GM23338 (cell line): ENCODE measurements at regions not wholly inside any gene's neighbourhood (a gene's known extent, or its start where the extent isn't known, plus 50 kb on each side); places are given as distances from the start of the nearest gene placed in this dataset.

Experiments used
- ATAC-seq: fragments of 200-7000 bp; cut with Tn5 transposase; 3 replicates; pipeline ENCODE4 v1.9.1; 2020
- DNase-seq: peaks from one replicate; pipeline ENCODE4 v3.0.0-alpha.2; 2015; ENCODE audit warnings: low spot score
- H2AFZ ChIP-seq: fragments of 200-600 bp; sonication (generic); 2 replicates; pipeline ENCODE4 v1.8.0; 2016; ENCODE audit warnings: antibody characterized with exemption, mild to moderate bottlenecking, moderate library complexity
- H3F3A ChIP-seq: fragments of 200-600 bp; sonication (generic); replicated peaks from 2 replicates; pipeline ENCODE4 v1.8.0; 2017; ENCODE audit warnings: antibody characterized with exemption, mixed run types, low read depth
- H3K27ac ChIP-seq: fragments of 200-600 bp; sonication (generic); 2 replicates; pipeline ENCODE4 v1.6.1; 2016; ENCODE audit warnings: low read depth
- H3K27me3 ChIP-seq: fragments of 200-600 bp; sonication (generic); 2 replicates; pipeline ENCODE4 v1.8.0; 2016; ENCODE audit warnings: mild to moderate bottlenecking, mixed run types, moderate library complexity; ENCODE audit not compliant: insufficient read depth
- H3K36me3 ChIP-seq: fragments of 200-600 bp; sonication (generic); 2 replicates; pipeline ENCODE4 v1.8.0; 2016; ENCODE audit warnings: mild to moderate bottlenecking; ENCODE audit not compliant: insufficient read depth
- H3K4me1 ChIP-seq: fragments of 200-600 bp; sonication (generic); 2 replicates; pipeline ENCODE4 v1.8.0; 2016; ENCODE audit warnings: mild to moderate bottlenecking, moderate library complexity; ENCODE audit not compliant: insufficient read depth
- H3K4me2 ChIP-seq: fragments of 200-600 bp; sonication (generic); 2 replicates; pipeline ENCODE4 v1.7.1; 2017; ENCODE audit warnings: mixed run types
- H3K4me3 ChIP-seq: fragments of 200-600 bp; sonication (generic); 2 replicates; pipeline ENCODE4 v1.6.1; 2016; ENCODE audit warnings: mixed run types
- H3K79me2 ChIP-seq: fragments of 200-600 bp; sonication (generic); replicated peaks from 2 replicates; pipeline ENCODE4 v1.8.0; 2017; ENCODE audit warnings: mild to moderate bottlenecking; ENCODE audit not compliant: insufficient read depth
- H3K9me2 ChIP-seq: fragments of 200-600 bp; sonication (generic); 2 replicates; pipeline ENCODE4 v1.8.0; 2017; ENCODE audit not compliant: insufficient read depth
- H4K20me1 ChIP-seq: fragments of 200-600 bp; sonication (generic); replicated peaks from 2 replicates; pipeline ENCODE4 v1.8.0; 2017; ENCODE audit warnings: mild to moderate bottlenecking; ENCODE audit not compliant: insufficient read depth
- H3K27ac Mint-ChIP-seq: 2 replicates; pipeline ENCODE4 v1.8.0; 2020; ENCODE audit warnings: inconsistent platforms, mild to moderate bottlenecking, moderate library complexity, mixed read lengths
- H3K27me3 Mint-ChIP-seq: 3 replicates; pipeline ENCODE4 v1.8.0; 2022; ENCODE audit warnings: low read depth, mild to moderate bottlenecking, moderate library complexity, mixed read lengths, inconsistent platforms; ENCODE audit not compliant: insufficient read depth, poor library complexity
- H3K36me3 Mint-ChIP-seq: 3 replicates; pipeline ENCODE4 v1.8.0; 2021; ENCODE audit warnings: low read depth, mild to moderate bottlenecking, inconsistent platforms, moderate library complexity, mixed read lengths
- H3K4me1 Mint-ChIP-seq: 3 replicates; pipeline ENCODE4 v1.8.0; 2020; ENCODE audit warnings: mild to moderate bottlenecking, inconsistent platforms, mixed read lengths
- H3K4me3 Mint-ChIP-seq: 3 replicates; pipeline ENCODE4 v1.8.0; 2021; ENCODE audit warnings: moderate library complexity, mild to moderate bottlenecking, inconsistent platforms, mixed read lengths
- H3K9me3 Mint-ChIP-seq: 3 replicates; pipeline ENCODE4 v1.8.0; 2020; ENCODE audit warnings: moderate library complexity, mild to moderate bottlenecking, inconsistent platforms, mixed read lengths
- CREB1 ChIP-seq: fragments of 250-450 bp; sonication (Bioruptor Pico); IDR thresholded peaks from 2 replicates; pipeline ENCODE4 v1.5.0; 2020; ENCODE audit warnings: low read depth, mild to moderate bottlenecking, moderate library complexity
- ETS1 ChIP-seq: IDR thresholded peaks from 2 replicates; pipeline ENCODE4 v1.6.1; 2016; ENCODE audit warnings: antibody characterized with exemption
- EZH2phosphoT487 ChIP-seq: fragments of 200-600 bp; sonication (generic); IDR thresholded peaks from one replicate; pipeline ENCODE4 v1.8.1; 2018; ENCODE audit warnings: antibody characterized with exemption; ENCODE audit not compliant: unreplicated experiment
- JUNB ChIP-seq: IDR thresholded peaks from one replicate; pipeline ENCODE4 v1.6.1; 2016; ENCODE audit warnings: antibody characterized with exemption; ENCODE audit not compliant: unreplicated experiment
- NANOG ChIP-seq: IDR thresholded peaks from 2 replicates; pipeline ENCODE4 v1.6.1; 2016; ENCODE audit warnings: antibody characterized with exemption, borderline replicate concordance
- POLR2AphosphoS5 ChIP-seq: IDR thresholded peaks from 2 replicates; pipeline ENCODE4 v1.6.1; 2016; ENCODE audit warnings: antibody characterized with exemption, low read depth
- REST ChIP-seq: IDR thresholded peaks from one replicate; pipeline ENCODE4 v1.6.1; 2018; ENCODE audit warnings: antibody characterized with exemption; ENCODE audit not compliant: unreplicated experiment
- STAT1 ChIP-seq: IDR thresholded peaks from one replicate; pipeline ENCODE4 v1.6.1; 2016; ENCODE audit warnings: antibody characterized with exemption; ENCODE audit not compliant: unreplicated experiment
- ZNF114 ChIP-seq: fragments of 250-450 bp; sonication (Bioruptor Pico); IDR thresholded peaks from 2 replicates; pipeline ENCODE4 v1.5.0; 2020; ENCODE audit warnings: mild to moderate bottlenecking, moderate library complexity
- ZNF331 ChIP-seq: fragments of 250-450 bp; sonication (Bioruptor Pico); IDR thresholded peaks from 2 replicates; pipeline ENCODE4 v1.5.0; 2020; ENCODE audit warnings: low read depth, mild to moderate bottlenecking, moderate library complexity
- ZNF462 ChIP-seq: fragments of 250-450 bp; sonication (Bioruptor Pico); IDR thresholded peaks from 2 replicates; pipeline ENCODE4 v1.5.0; 2020; ENCODE audit warnings: mild to moderate bottlenecking, moderate library complexity
- TF ChIP-seq, protein P1 (sequence below), 2 experiments: fragments of 200-600 bp in 1 of 2; sonication (generic) in 1 of 2; conservative IDR thresholded peaks; 2 replicates each; pipeline versions ENCODE4 v1.5.1 to v1.6.1; 2016 to 2017; ENCODE audit warnings: antibody characterized with exemption in 2 of 2, low read depth in 2 of 2, mild to moderate bottlenecking in 2 of 2, moderate library complexity in 1 of 2

DNA sequence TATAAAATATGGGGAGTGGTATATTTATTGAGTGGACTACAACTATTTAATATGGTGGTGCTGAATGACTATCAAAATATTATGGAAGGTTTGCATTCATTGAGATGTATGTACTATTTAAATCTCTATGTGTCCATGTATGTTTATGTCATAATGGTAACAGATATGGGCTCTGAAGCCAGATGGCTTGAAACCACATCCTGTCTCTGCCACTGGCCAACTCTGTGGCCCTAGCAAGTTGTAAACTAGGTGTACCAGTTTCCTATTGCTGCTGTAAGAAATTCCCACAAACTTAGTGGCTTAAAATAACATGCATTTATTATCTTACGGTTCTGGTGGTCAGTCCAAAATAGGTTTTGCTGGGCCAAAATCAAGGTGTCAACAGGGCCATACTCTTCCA, 198.1 kb upstream of the NFE2L3 start:
- H3K4me1 Mint-ChIP-seq, result peaks cover 37% of the 10 kb centered on the region
- H3K9me3 Mint-ChIP-seq, result peaks cover 13% of the 10 kb centered on the region
- 0 out of 2 replicates have a peak, but pooled peaks cover 4% of the 10 kb centered on the region for H4K20me1 ChIP-seq
- H3K4me2 ChIP-seq, result no peak overlapping the region
- peaks cover 15% of the 10 kb centered on the region for H3K36me3 Mint-ChIP-seq
- TF ChIP-seq ZNF114 (CRISPR knock-in tag), result no peak
- no peak for TF ChIP-seq NANOG
- no peak for TF ChIP-seq ZNF331 (CRISPR knock-in tag)
- no peak for TF ChIP-seq ETS1
- TF ChIP-seq POLR2AphosphoS5, result no peak
- TF ChIP-seq STAT1, result no peak
- TF ChIP-seq EZH2phosphoT487, result no peak
- no peak for TF ChIP-seq ZNF462 (CRISPR knock-in tag)
- TF ChIP-seq CREB1 (CRISPR knock-in tag), result no peak
- TF ChIP-seq REST, result no peak
- TF ChIP-seq JUNB, result no peak
- TF ChIP-seq, protein P1, sequence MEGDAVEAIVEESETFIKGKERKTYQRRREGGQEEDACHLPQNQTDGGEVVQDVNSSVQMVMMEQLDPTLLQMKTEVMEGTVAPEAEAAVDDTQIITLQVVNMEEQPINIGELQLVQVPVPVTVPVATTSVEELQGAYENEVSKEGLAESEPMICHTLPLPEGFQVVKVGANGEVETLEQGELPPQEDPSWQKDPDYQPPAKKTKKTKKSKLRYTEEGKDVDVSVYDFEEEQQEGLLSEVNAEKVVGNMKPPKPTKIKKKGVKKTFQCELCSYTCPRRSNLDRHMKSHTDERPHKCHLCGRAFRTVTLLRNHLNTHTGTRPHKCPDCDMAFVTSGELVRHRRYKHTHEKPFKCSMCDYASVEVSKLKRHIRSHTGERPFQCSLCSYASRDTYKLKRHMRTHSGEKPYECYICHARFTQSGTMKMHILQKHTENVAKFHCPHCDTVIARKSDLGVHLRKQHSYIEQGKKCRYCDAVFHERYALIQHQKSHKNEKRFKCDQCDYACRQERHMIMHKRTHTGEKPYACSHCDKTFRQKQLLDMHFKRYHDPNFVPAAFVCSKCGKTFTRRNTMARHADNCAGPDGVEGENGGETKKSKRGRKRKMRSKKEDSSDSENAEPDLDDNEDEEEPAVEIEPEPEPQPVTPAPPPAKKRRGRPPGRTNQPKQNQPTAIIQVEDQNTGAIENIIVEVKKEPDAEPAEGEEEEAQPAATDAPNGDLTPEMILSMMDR (conservative IDR thresholded peaks at IDR 0.05; ENCODE audit: low read depth in 2 of 2), result no peak
- no peak overlapping the region for H3K4me3 ChIP-seq
- H3F3A ChIP-seq, result no peaks in the 10 kb centered on the region
- peaks cover 15% of the 10 kb centered on the region for H3K27me3 Mint-ChIP-seq
- H3K4me3 Mint-ChIP-seq, result no peak overlapping the region
- H2AFZ ChIP-seq, result no peak overlapping the region
- peaks cover 28% of the 10 kb centered on the region for H3K4me1 ChIP-seq
- H3K9me2 ChIP-seq, result no peaks in the 10 kb centered on the region
- no peaks in the 10 kb centered on the region for H3K27me3 ChIP-seq
- peaks cover 14% of the 10 kb centered on the region for H3K79me2 ChIP-seq
- no peak for ATAC-seq
- peak overlapping the region; percentile 78 for H3K27ac ChIP-seq
- no peaks in the 10 kb centered on the region for H3K36me3 ChIP-seq
- DNase-seq, result no peak
- no peak overlapping the region for H3K27ac Mint-ChIP-seq
